ENCODE measurements at regions not wholly inside any gene's neighbourhood (a gene's known extent, or its start where the extent isn't known, plus 50 kb on each side); places are given as distances from the start of the nearest gene placed in this dataset.

GRCh38 chr13:30125422-30126073 is 181.8 kb downstream of the KATNAL1 start (continued):
- TF ChIP-seq MXI1 (IDR thresholded peaks at IDR 0.05; ENCODE audit: low read depth, low read length): no peak
- TF ChIP-seq EP300 (IDR thresholded peaks at IDR 0.05; ENCODE audit: borderline replicate concordance in 1 of 2, low read depth in 1 of 2, low read length in 1 of 2): no peak

- CTCF ChIA-PET: interaction anchor here (1.6 to 4.0 kb wide), 3 partner anchors 8 to 9 kb away, joined by 7 to 38 read pairs (median 26); no protein-coding TSS in a partner anchor
- Histone ChIP-seq H3K4me2 (no peak overlapping the region), H3K79me2 (ENCODE audit: insufficient read depth) (no peaks in the 10 kb centered on the region), H3K9me2 (no peaks in the 10 kb centered on the region), H3K4me1 (ENCODE audit: control insufficient read depth in 1 of 2, insufficient read depth in 2 of 2, low read depth in 1 of 2, low read length in 1 of 2) (peaks cover 0 to 8% of the 10 kb centered on the region in 2 experiments; a peak in 3 of 4 replicates), H3K27ac (ENCODE audit: low read depth in 2 of 2, low read length in 1 of 2) (no peak overlapping the region), H2AFZ (ENCODE audit: low read depth) (no peak overlapping the region), H3F3A (replicated peaks; ENCODE audit: insufficient read depth) (no peaks in the 10 kb centered on the region), H3K9ac (no peak overlapping the region), H3K4me3 (ENCODE audit: low read depth in 2 of 2, low read length in 1 of 2) (no peak overlapping the region), H3K9me3 (no peaks in the 10 kb centered on the region), H3K36me3 (replicated peaks in 1 of 2; ENCODE audit: control insufficient read depth in 1 of 2, insufficient read depth in 2 of 2, low read length in 1 of 2) (no peaks in the 10 kb centered on the region), H3K27me3 (ENCODE audit: insufficient read depth) (no peaks in the 10 kb centered on the region), H4K20me1 (ENCODE audit: insufficient read depth) (no peaks in the 10 kb centered on the region)
- POLR2A ChIA-PET: no interaction called here
- DNase-seq: no peak
- no peak for TF ChIP-seq NFIC (IDR thresholded peaks at IDR 0.05; ENCODE audit: borderline replicate concordance)
- TF ChIP-seq SMC3 (IDR thresholded peaks at IDR 0.05; ENCODE audit: low read depth, low read length): no peak
- TF ChIP-seq CTCF (IDR thresholded peaks at IDR 0.05): no peak
- no peak for TF ChIP-seq FOXJ3 (CRISPR knock-in tag; IDR thresholded peaks at IDR 0.05)
- TF ChIP-seq NRF1 (IDR thresholded peaks at IDR 0.05; ENCODE audit: low read depth, low read length): no peak
- TF ChIP-seq FOXM1 (IDR thresholded peaks at IDR 0.05; ENCODE audit: low read depth): no peak
- no peak for TF ChIP-seq PBX3 (IDR thresholded peaks at IDR 0.05)
- TF ChIP-seq RAD21 (IDR thresholded peaks at IDR 0.05; ENCODE audit: low read length): no peak
- no peak for TF ChIP-seq IRF3 (IDR thresholded peaks at IDR 0.05; ENCODE audit: low read depth, low read length)
- no peak for TF ChIP-seq RCOR1 (IDR thresholded peaks at IDR 0.05; ENCODE audit: low read length)
- TF ChIP-seq ELF1 (IDR thresholded peaks at IDR 0.05): no peak
- TF ChIP-seq RXRA (IDR thresholded peaks at IDR 0.05; ENCODE audit: borderline replicate concordance, low read depth): no peak
- no peak for TF ChIP-seq FOSL2 (IDR thresholded peaks at IDR 0.05; ENCODE audit: borderline replicate concordance, low read depth)
- TF ChIP-seq MXI1 (IDR thresholded peaks at IDR 0.05; ENCODE audit: low read depth, low read length): no peak
- TF ChIP-seq EP300 (IDR thresholded peaks at IDR 0.05; ENCODE audit: borderline replicate concordance in 1 of 2, low read depth in 1 of 2, low read length in 1 of 2): no peak
- TF ChIP-seq USF1 (IDR thresholded peaks at IDR 0.05; ENCODE audit: borderline replicate concordance, low read depth): no peak
- TF ChIP-seq YY1 (IDR thresholded peaks at IDR 0.05; ENCODE audit: low read depth): no peak
- TF ChIP-seq GABPA (IDR thresholded peaks at IDR 0.05; ENCODE audit: low read depth): no peak
- 94% methylated on average over 18 of the region's 18 CpGs for WGBS (ENCODE audit: low lambda C conversion rate)
Observed at GRCh38 chr13:30124131-30124768, 183.1 kb downstream of the KATNAL1 start.

Measured in SK-N-SH (cell line).